ENCODE measurements at regions not wholly inside any gene's neighbourhood (a gene's known extent, or its start where the extent isn't known, plus 50 kb on each side); places are given as distances from the start of the nearest gene placed in this dataset.

DNA sequence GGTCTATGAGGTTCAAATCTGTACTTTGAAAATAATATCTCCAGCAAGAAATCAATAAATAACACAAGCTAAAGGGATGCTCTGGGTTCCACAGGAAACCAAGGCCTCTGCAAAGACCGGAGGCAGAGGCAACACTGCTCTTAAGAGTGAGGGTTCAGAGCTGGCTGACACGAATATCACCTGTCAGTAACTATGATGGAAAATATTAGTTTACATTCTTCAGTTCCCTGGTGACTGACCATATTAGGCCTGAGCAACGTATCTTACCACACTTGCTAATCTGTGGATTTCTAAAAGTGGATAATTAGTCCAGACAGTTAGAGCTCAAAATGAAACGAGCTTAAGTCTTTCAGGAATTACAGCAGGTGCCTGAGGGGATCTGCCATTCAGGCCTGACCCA lies 459.3 kb downstream of the HS3ST3B1 start:
- TF ChIP-seq, protein P1, sequence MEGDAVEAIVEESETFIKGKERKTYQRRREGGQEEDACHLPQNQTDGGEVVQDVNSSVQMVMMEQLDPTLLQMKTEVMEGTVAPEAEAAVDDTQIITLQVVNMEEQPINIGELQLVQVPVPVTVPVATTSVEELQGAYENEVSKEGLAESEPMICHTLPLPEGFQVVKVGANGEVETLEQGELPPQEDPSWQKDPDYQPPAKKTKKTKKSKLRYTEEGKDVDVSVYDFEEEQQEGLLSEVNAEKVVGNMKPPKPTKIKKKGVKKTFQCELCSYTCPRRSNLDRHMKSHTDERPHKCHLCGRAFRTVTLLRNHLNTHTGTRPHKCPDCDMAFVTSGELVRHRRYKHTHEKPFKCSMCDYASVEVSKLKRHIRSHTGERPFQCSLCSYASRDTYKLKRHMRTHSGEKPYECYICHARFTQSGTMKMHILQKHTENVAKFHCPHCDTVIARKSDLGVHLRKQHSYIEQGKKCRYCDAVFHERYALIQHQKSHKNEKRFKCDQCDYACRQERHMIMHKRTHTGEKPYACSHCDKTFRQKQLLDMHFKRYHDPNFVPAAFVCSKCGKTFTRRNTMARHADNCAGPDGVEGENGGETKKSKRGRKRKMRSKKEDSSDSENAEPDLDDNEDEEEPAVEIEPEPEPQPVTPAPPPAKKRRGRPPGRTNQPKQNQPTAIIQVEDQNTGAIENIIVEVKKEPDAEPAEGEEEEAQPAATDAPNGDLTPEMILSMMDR (IDR thresholded peaks at IDR 0.05): no peak
- TF ChIP-seq POLR2A (IDR thresholded peaks at IDR 0.05): no peak

Data from Peyer's patch (tissue), 4 donors.